ENCODE measurements at regions not wholly inside any gene's neighbourhood (a gene's known extent, or its start where the extent isn't known, plus 50 kb on each side); places are given as distances from the start of the nearest gene placed in this dataset.

- TF ChIP-seq, protein P1, sequence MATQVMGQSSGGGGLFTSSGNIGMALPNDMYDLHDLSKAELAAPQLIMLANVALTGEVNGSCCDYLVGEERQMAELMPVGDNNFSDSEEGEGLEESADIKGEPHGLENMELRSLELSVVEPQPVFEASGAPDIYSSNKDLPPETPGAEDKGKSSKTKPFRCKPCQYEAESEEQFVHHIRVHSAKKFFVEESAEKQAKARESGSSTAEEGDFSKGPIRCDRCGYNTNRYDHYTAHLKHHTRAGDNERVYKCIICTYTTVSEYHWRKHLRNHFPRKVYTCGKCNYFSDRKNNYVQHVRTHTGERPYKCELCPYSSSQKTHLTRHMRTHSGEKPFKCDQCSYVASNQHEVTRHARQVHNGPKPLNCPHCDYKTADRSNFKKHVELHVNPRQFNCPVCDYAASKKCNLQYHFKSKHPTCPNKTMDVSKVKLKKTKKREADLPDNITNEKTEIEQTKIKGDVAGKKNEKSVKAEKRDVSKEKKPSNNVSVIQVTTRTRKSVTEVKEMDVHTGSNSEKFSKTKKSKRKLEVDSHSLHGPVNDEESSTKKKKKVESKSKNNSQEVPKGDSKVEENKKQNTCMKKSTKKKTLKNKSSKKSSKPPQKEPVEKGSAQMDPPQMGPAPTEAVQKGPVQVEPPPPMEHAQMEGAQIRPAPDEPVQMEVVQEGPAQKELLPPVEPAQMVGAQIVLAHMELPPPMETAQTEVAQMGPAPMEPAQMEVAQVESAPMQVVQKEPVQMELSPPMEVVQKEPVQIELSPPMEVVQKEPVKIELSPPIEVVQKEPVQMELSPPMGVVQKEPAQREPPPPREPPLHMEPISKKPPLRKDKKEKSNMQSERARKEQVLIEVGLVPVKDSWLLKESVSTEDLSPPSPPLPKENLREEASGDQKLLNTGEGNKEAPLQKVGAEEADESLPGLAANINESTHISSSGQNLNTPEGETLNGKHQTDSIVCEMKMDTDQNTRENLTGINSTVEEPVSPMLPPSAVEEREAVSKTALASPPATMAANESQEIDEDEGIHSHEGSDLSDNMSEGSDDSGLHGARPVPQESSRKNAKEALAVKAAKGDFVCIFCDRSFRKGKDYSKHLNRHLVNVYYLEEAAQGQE (IDR thresholded peaks at IDR 0.05; ENCODE audit: insufficient replicate concordance, low read depth), result no peak
- TF ChIP-seq CTCF (IDR thresholded peaks at IDR 0.05; ENCODE audit: insufficient read depth, low read length) (no peak), GABPA (IDR thresholded peaks at IDR 0.05; ENCODE audit: low read depth) (no peak), POLR2AphosphoS5 (IDR thresholded peaks at IDR 0.05; ENCODE audit: low read depth) (no peak), SPI1 (IDR thresholded peaks at IDR 0.05; ENCODE audit: borderline replicate concordance, low read depth) (no peak)
These were observed 86.3 kb upstream of the HIVEP1 start for GRCh38 chr6:11925805-11926204.

Data from HL-60 (cell line).